IMR-90 (cell line): ENCODE measurements at regions not wholly inside any gene's neighbourhood (a gene's known extent, or its start where the extent isn't known, plus 50 kb on each side); places are given as distances from the start of the nearest gene placed in this dataset.

Experiments used
- ATAC-seq: fragments of 200-7000 bp; cut with Tn5 transposase; 2 replicates; pipeline ENCODE4 v1.9.1; 2020; ENCODE audit warnings: low read depth, mild to moderate bottlenecking, moderate library complexity
- BruUV-seq: library from RNA; stranded (reverse); fragments of 400-500 nt; replicated peaks from 2 replicates; lab custom pipeline; 2021; lab: Mats Ljungman, UMichigan
- CTCF ChIA-PET: fragments of 300-600 bp; formaldehyde crosslinking; extraction: SDS; loops from one replicate; lab custom pipeline; 2021; ENCODE audit warnings: antibody characterized with exemption; lab: Yijun Ruan, JAX
- POLR2A ChIA-PET: fragments of 300-600 bp; sonication (Branson Sonifier 250); formaldehyde crosslinking; loops from one replicate; lab custom pipeline; 2022; ENCODE audit warnings: antibody characterized with exemption; ENCODE audit not compliant: unreplicated experiment; lab: Charles Lee
- DNase-seq: peaks from one replicate; pipeline ENCODE4 v3.0.0; 2013
- H2AFZ ChIP-seq: replicated peaks from 2 replicates; pipeline ENCODE3; 2013; ENCODE audit warnings: low read length, mild to moderate bottlenecking; ENCODE audit not compliant: poor library complexity
- H2AK5ac ChIP-seq: 2 replicates; pipeline ENCODE4 v1.6.1; 2013; ENCODE audit warnings: low read depth, low read length, inconsistent platforms
- H2AK9ac ChIP-seq: replicated peaks from 2 replicates; pipeline ENCODE3; 2013; ENCODE audit warnings: mild to moderate bottlenecking, low read depth, low read length, moderate library complexity; ENCODE audit not compliant: poor library complexity
- H2BK120ac ChIP-seq: 2 replicates; pipeline ENCODE4 v1.6.1; 2013; ENCODE audit warnings: low read depth, low read length, inconsistent platforms
- H2BK15ac ChIP-seq: 3 replicates; pipeline ENCODE4 v1.6.1; 2013; ENCODE audit warnings: low read depth, low read length, inconsistent platforms
- H2BK20ac ChIP-seq: 2 replicates; pipeline ENCODE4 v1.6.1; 2013; ENCODE audit warnings: low read depth, mild to moderate bottlenecking, inconsistent platforms, low read length, moderate library complexity
- H2BK5ac ChIP-seq: 2 replicates; pipeline ENCODE4 v1.6.1; 2013; ENCODE audit warnings: mild to moderate bottlenecking, low read depth, low read length, inconsistent platforms; ENCODE audit not compliant: poor library complexity, severe bottlenecking
- H3K14ac ChIP-seq: replicated peaks from 2 replicates; pipeline ENCODE4 v1.6.1; 2013; ENCODE audit warnings: low read depth, low read length, inconsistent platforms
- H3K18ac ChIP-seq: 2 replicates; pipeline ENCODE4 v1.6.1; 2013; ENCODE audit warnings: low read depth, low read length, control low read depth
- H3K23ac ChIP-seq: 2 replicates; pipeline ENCODE4 v1.6.1; 2013; ENCODE audit warnings: low read depth, low read length, inconsistent platforms
- H3K27ac ChIP-seq: 2 replicates; pipeline ENCODE4 v1.5.1; 2013; ENCODE audit warnings: mild to moderate bottlenecking, control low read depth, low read length; ENCODE audit not compliant: insufficient read depth
- H3K27me3 ChIP-seq: 2 replicates; pipeline ENCODE4 v1.6.1; 2013; ENCODE audit warnings: low read length; ENCODE audit not compliant: control insufficient read depth, insufficient read depth
- H3K36me3 ChIP-seq: 2 replicates; pipeline ENCODE4 v1.6.1; 2013; ENCODE audit warnings: low read length, mixed read lengths; ENCODE audit not compliant: control insufficient read depth, insufficient read depth
- H3K4ac ChIP-seq: 2 replicates; pipeline ENCODE4 v1.6.1; 2013; ENCODE audit warnings: low read depth, low read length, inconsistent platforms
- H3K4me1 ChIP-seq: 2 replicates; pipeline ENCODE4 v1.6.1; 2013; ENCODE audit warnings: low read length, mixed read lengths; ENCODE audit not compliant: control insufficient read depth, insufficient read depth
- H3K4me2 ChIP-seq: 2 replicates; pipeline ENCODE4 v1.6.1; 2013; ENCODE audit warnings: low read depth, mild to moderate bottlenecking, control low read depth, low read length, moderate library complexity
- H3K4me3 ChIP-seq: 2 replicates; pipeline ENCODE4 v1.5.1; 2013; ENCODE audit warnings: low read depth, mild to moderate bottlenecking, control low read depth, low read length, moderate library complexity; ENCODE audit not compliant: insufficient read depth
- H3K56ac ChIP-seq: 2 replicates; pipeline ENCODE4 v1.6.1; 2013; ENCODE audit warnings: low read length, inconsistent platforms; ENCODE audit not compliant: insufficient read depth; ENCODE audit errors: extremely low read depth
- H3K79me1 ChIP-seq, 2 experiments: 2 replicates each; pipeline ENCODE4 v1.6.1; 2013; ENCODE audit warnings: low read length in 2 of 2, inconsistent platforms in 1 of 2, low read depth in 1 of 2
- H3K9ac ChIP-seq: 2 replicates; pipeline ENCODE4 v1.6.1; 2013; ENCODE audit warnings: low read depth, low read length, control low read depth
- H3K9me1 ChIP-seq: 2 replicates; pipeline ENCODE4 v1.6.1; 2013; ENCODE audit warnings: low read length, inconsistent platforms; ENCODE audit not compliant: insufficient read depth
- H3K9me3 ChIP-seq: 2 replicates; pipeline ENCODE4 v1.6.1; 2013; ENCODE audit warnings: low read length; ENCODE audit not compliant: control insufficient read depth, insufficient read depth
- H4K20me1 ChIP-seq: 2 replicates; pipeline ENCODE4 v1.6.1; 2013; ENCODE audit warnings: low read length, inconsistent platforms; ENCODE audit not compliant: insufficient read depth
- H4K5ac ChIP-seq: 2 replicates; pipeline ENCODE4 v1.6.1; 2013; ENCODE audit warnings: mild to moderate bottlenecking, low read depth, low read length, control low read depth
- H4K8ac ChIP-seq, 2 experiments: 2 replicates each; pipeline ENCODE4 v1.6.1; 2013; ENCODE audit warnings: low read depth in 2 of 2, low read length in 2 of 2, control low read depth in 1 of 2, inconsistent platforms in 1 of 2
- H4K91ac ChIP-seq: 2 replicates; pipeline ENCODE4 v1.6.1; 2013; ENCODE audit warnings: low read depth, low read length, inconsistent platforms; ENCODE audit not compliant: insufficient read depth
- BHLHE40 ChIP-seq: fragments of 150-350 bp; IDR thresholded peaks from 2 replicates; pipeline ENCODE4 v1.6.1; 2016; ENCODE audit warnings: mild to moderate bottlenecking, low read depth, low read length
- CEBPB ChIP-seq: IDR thresholded peaks from 2 replicates; pipeline ENCODE4 v1.6.1; 2012; ENCODE audit warnings: low read depth, low read length, improper control_type of control experiment
- CHD1 ChIP-seq: IDR thresholded peaks from 2 replicates; pipeline ENCODE4 v1.6.1; 2012; ENCODE audit warnings: low read depth, low read length, improper control_type of control experiment
- FOS ChIP-seq: fragments of 150-350 bp; IDR thresholded peaks from 2 replicates; pipeline ENCODE4 v1.6.1; 2016; ENCODE audit warnings: low read depth, low read length
- MAFK ChIP-seq: IDR thresholded peaks from 2 replicates; pipeline ENCODE4 v1.6.1; 2012; ENCODE audit warnings: low read depth, low read length, improper control_type of control experiment
- MAZ ChIP-seq: IDR thresholded peaks from 2 replicates; pipeline ENCODE4 v1.6.1; 2012; ENCODE audit warnings: low read depth, mild to moderate bottlenecking, low read length, improper control_type of control experiment, moderate library complexity, borderline replicate concordance
- NFE2L2 ChIP-seq: fragments of 150-350 bp; IDR thresholded peaks from 2 replicates; pipeline ENCODE4 v1.6.1; 2016; ENCODE audit warnings: low read depth, mild to moderate bottlenecking, low read length
- POLR2A ChIP-seq: IDR thresholded peaks from 2 replicates; pipeline ENCODE4 v1.6.1; 2012; ENCODE audit warnings: mild to moderate bottlenecking, low read depth, low read length
- RFX5 ChIP-seq: IDR thresholded peaks from 2 replicates; pipeline ENCODE4 v1.8.0; 2012; ENCODE audit warnings: low read depth, mild to moderate bottlenecking, low read length, moderate library complexity
- SMC3 ChIP-seq: fragments of 150-350 bp; IDR thresholded peaks from 2 replicates; pipeline ENCODE4 v1.6.1; 2016; ENCODE audit warnings: low read depth, mild to moderate bottlenecking, antibody characterized with exemption, low read length, moderate library complexity
- WGBS, 2 experiments: methylation state at CpG; one replicate each; pipeline versions ENCODE4 v1.1.5 to v1.1.7; 2013; ENCODE audit warnings: missing lambda C conversion rate in 2 of 2; ENCODE audit not compliant: insufficient read length in 1 of 2; ENCODE audit errors: extremely low coverage in 2 of 2; 5-methylcytosine and 5-hydroxymethylcytosine counted together
- dilution Hi-C: fragments of 300-500 bp; cut with HindIII; formaldehyde crosslinking; loops from one replicate; pipeline ENCODE4 v1.14.3; 2018; ENCODE audit warnings: low sequenced_read_pairs; ENCODE audit not compliant: unreplicated experiment
- in situ Hi-C: fragments of 300-500 bp; cut with MboI; formaldehyde crosslinking; loops from 3 replicates; pipeline ENCODE4 v1.14.3; 2019; ENCODE audit warnings: low sequenced_read_pairs, inconsistent platforms, mixed read lengths
- intact Hi-C: fragments of 100-400 bp; cut with micrococcal nuclease; formaldehyde crosslinking; loops from 2 replicates; pipeline ENCODE4 v1.10.0; 2022
- TF ChIP-seq, protein P1 (sequence below): fragments of 150-350 bp; IDR thresholded peaks from 2 replicates; pipeline ENCODE4 v1.6.1; 2016; ENCODE audit warnings: low read depth, mild to moderate bottlenecking, low read length, moderate library complexity, borderline replicate concordance

DNA sequence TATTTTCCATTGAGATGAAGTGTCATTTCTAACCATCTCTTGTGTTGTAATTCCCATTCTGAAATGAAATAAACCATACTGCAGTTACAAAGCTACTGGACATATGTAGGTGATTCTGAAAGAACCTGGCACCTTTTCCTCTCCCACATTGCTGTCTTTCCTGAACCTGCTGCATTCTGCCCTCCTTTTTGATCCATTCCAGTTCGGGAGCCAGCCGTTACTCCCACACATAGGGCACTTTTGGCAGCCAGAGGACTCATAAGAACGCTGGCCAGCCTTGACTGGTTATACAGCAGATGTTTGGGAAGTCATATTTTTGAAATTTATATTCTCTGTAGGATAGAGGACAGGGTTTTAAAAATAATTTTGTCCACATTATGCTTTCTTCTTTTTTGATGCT lies 369.8 kb upstream of the CDH7 start:
- in situ Hi-C loops: no loop called here

More for the DNA sequence above, 369.8 kb upstream of the CDH7 start:
- CTCF ChIA-PET: no interaction called here
- Histone ChIP-seq H3K27me3 (no peaks in the 10 kb centered on the region), H3K4me3 (no peak overlapping the region), H2BK5ac (no peak overlapping the region), H3K9me3 (peaks cover 6% of the 10 kb centered on the region), H4K5ac (no peak overlapping the region), H3K9ac (no peak overlapping the region), H3K4me2 (no peak overlapping the region), H2BK15ac (no peak overlapping the region), H3K56ac (no peak overlapping the region), H3K23ac (no peak overlapping the region), H3K79me1 (no peaks in the 10 kb centered on the region), H3K18ac (no peak overlapping the region), H3K9me1 (no peaks in the 10 kb centered on the region), H2AK5ac (no peak overlapping the region), H3K4me1 (no peaks in the 10 kb centered on the region), H2AFZ (no peak overlapping the region), H3K14ac (no peak overlapping the region), H4K8ac (no peak overlapping the region), H2AK9ac (no peak overlapping the region), H3K4ac (no peak overlapping the region), H3K27ac (no peak overlapping the region), H2BK20ac (no peak overlapping the region), H3K36me3 (no peaks in the 10 kb centered on the region), H4K91ac (no peak overlapping the region), H2BK120ac (no peak overlapping the region), H4K20me1 (no peaks in the 10 kb centered on the region)
- POLR2A ChIA-PET: no interaction called here
- WGBS, 2 experiments: no CpG with 5 or more reads among the region's 3 CpGs
- ATAC-seq: no peak
- dilution Hi-C loops (no loop called here), intact Hi-C loops (no loop called here)
- DNase-seq: no peak
- no TSS peak for BruUV-seq
- TF ChIP-seq MAFK (no peak), SMC3 (no peak), FOS (no peak), POLR2A (no peak), MAZ (no peak), CEBPB (no peak), CHD1 (no peak), NFE2L2 (no peak), RFX5 (no peak), BHLHE40 (no peak)
- TF ChIP-seq, protein P1, sequence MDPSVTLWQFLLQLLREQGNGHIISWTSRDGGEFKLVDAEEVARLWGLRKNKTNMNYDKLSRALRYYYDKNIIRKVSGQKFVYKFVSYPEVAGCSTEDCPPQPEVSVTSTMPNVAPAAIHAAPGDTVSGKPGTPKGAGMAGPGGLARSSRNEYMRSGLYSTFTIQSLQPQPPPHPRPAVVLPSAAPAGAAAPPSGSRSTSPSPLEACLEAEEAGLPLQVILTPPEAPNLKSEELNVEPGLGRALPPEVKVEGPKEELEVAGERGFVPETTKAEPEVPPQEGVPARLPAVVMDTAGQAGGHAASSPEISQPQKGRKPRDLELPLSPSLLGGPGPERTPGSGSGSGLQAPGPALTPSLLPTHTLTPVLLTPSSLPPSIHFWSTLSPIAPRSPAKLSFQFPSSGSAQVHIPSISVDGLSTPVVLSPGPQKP: no peak
